Loucy (cell line): ENCODE measurements at regions not wholly inside any gene's neighbourhood (a gene's known extent, or its start where the extent isn't known, plus 50 kb on each side); places are given as distances from the start of the nearest gene placed in this dataset.

Experiments
- CTCF ChIP-seq: fragments of 200-600 bp; sonication (generic); conservative IDR thresholded peaks from 2 replicates; pipeline ENCODE4 v1.5.1; 2014; ENCODE audit warnings: mild to moderate bottlenecking, antibody characterized with exemption, low read length
- EZH2phosphoT487 ChIP-seq: fragments of 200-600 bp; IDR thresholded peaks from 2 replicates; pipeline ENCODE4 v1.6.1; 2018; ENCODE audit warnings: antibody characterized with exemption, mild to moderate bottlenecking, moderate library complexity, borderline replicate concordance

DNA sequence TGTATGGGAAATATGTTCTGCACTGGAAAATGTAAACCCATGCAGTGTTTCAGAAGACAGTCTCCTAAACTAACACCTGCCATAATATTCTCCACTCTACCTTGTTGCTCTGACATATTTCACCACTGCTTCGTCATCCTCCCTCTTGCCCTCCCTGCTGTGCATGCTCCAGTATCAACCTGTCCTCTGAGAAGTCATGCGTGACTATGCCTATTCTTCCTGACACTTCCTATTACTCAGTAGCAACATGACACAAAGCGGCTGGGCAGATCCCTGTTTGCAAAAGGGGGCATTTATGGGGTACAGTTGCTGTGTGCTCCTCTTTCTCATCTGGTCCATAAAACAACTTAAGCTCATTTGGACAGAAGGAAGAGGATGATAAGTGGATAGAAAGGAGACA lies 805.6 kb upstream of the EEF2KMT start:
- TF ChIP-seq CTCF = no peak
- no peak for TF ChIP-seq EZH2phosphoT487
